ENCODE measurements at regions not wholly inside any gene's neighbourhood (a gene's known extent, or its start where the extent isn't known, plus 50 kb on each side); places are given as distances from the start of the nearest gene placed in this dataset.

- TF ChIP-seq CTCF (IDR thresholded peaks at IDR 0.05) (no peak), POLR2A (IDR thresholded peaks at IDR 0.05) (no peak)
Measured at GRCh38 chr5:89308606-89309040, 425.6 kb upstream of the MEF2C start.
